ENCODE measurements at regions not wholly inside any gene's neighbourhood (a gene's known extent, or its start where the extent isn't known, plus 50 kb on each side); places are given as distances from the start of the nearest gene placed in this dataset.

- H2AFZ ChIP-seq (ENCODE audit: low read depth, low read length): no peak overlapping the region
Measured at GRCh38 chr4:137994853-137995252, 247.3 kb downstream of the SLC7A11 start.

GRCh38 chr4:137993232-137993631 lies 248.9 kb downstream of the SLC7A11 start:
- Histone ChIP-seq H3K36me3 (ENCODE audit: control insufficient read depth in 2 of 2, extremely low read depth in 1 of 2, insufficient read depth in 2 of 2, low read length in 2 of 2) (no peaks in the 10 kb centered on the region), H3K9me1 (replicated peaks; ENCODE audit: control insufficient read depth, extremely low read depth, insufficient read depth, low read length) (no peaks in the 10 kb centered on the region), H2AFZ (ENCODE audit: low read depth, low read length) (no peak overlapping the region), H3K4me1 (ENCODE audit: control insufficient read depth, extremely low read depth, insufficient read depth, low read length) (no peaks in the 10 kb centered on the region), H3K27ac (ENCODE audit: insufficient read depth, low read depth, low read length) (no peak overlapping the region), H3K27me3 (ENCODE audit: control insufficient read depth in 2 of 2, insufficient read depth in 2 of 2, low read length in 2 of 2) (no peaks in the 10 kb centered on the region), H3K79me2 (ENCODE audit: control insufficient read depth, insufficient read depth, low read length) (no peaks in the 10 kb centered on the region), H3K4me3 (replicated peaks in 1 of 3; ENCODE audit: insufficient read depth in 1 of 3, low read depth in 1 of 3, low read length in 3 of 3) (no peak overlapping the region), H3K9me3 (replicated peaks; ENCODE audit: control insufficient read depth, insufficient read depth, low read length) (no peaks in the 10 kb centered on the region), H3K9ac (replicated peaks; ENCODE audit: extremely low read depth, insufficient read depth, low read length) (no peak overlapping the region), H4K20me1 (replicated peaks; ENCODE audit: control insufficient read depth, extremely low read depth, insufficient read depth, low read length) (no peaks in the 10 kb centered on the region), H3K4me2 (ENCODE audit: insufficient read depth, low read length) (no peak overlapping the region)
- intact Hi-C loops (cut with micrococcal nuclease) (no loop called here), dilution Hi-C loops (cut with MboI; ENCODE audit: extremely low pct_ligation_motif_present, low sequenced_read_pairs) (no loop called here)
- POLR2A ChIA-PET: no interaction called here
- TF ChIP-seq, protein P1, sequence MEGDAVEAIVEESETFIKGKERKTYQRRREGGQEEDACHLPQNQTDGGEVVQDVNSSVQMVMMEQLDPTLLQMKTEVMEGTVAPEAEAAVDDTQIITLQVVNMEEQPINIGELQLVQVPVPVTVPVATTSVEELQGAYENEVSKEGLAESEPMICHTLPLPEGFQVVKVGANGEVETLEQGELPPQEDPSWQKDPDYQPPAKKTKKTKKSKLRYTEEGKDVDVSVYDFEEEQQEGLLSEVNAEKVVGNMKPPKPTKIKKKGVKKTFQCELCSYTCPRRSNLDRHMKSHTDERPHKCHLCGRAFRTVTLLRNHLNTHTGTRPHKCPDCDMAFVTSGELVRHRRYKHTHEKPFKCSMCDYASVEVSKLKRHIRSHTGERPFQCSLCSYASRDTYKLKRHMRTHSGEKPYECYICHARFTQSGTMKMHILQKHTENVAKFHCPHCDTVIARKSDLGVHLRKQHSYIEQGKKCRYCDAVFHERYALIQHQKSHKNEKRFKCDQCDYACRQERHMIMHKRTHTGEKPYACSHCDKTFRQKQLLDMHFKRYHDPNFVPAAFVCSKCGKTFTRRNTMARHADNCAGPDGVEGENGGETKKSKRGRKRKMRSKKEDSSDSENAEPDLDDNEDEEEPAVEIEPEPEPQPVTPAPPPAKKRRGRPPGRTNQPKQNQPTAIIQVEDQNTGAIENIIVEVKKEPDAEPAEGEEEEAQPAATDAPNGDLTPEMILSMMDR (IDR thresholded peaks at IDR 0.05; ENCODE audit: extremely low read depth in 1 of 2, insufficient read depth in 1 of 2, low read depth in 1 of 2, low read length in 2 of 2): no peak
- no peak for TF ChIP-seq JUN (IDR thresholded peaks at IDR 0.05; ENCODE audit: borderline replicate concordance, insufficient read depth, insufficient read length, low read depth)
- TF ChIP-seq, protein P2, sequence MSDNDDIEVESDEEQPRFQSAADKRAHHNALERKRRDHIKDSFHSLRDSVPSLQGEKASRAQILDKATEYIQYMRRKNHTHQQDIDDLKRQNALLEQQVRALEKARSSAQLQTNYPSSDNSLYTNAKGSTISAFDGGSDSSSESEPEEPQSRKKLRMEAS (IDR thresholded peaks at IDR 0.05; ENCODE audit: insufficient read depth, insufficient read length): no peak
- no peak for TF ChIP-seq POLR2AphosphoS5 (IDR thresholded peaks at IDR 0.05; ENCODE audit: insufficient read depth, low read depth, low read length)
- no peak for TF ChIP-seq EZH2 (IDR thresholded peaks at IDR 0.05; ENCODE audit: borderline replicate concordance, low read depth, low read length, severe bottlenecking)
- no peak for TF ChIP-seq POLR2A (IDR thresholded peaks at IDR 0.05; ENCODE audit: low read depth, low read length)
- TF ChIP-seq FOS (IDR thresholded peaks at IDR 0.05; ENCODE audit: borderline replicate concordance, insufficient read depth, low read length): no peak
- TF ChIP-seq GATA2 (IDR thresholded peaks at IDR 0.05; ENCODE audit: insufficient read depth, insufficient read length, low read depth, low read length): no peak
- no peak for TF ChIP-seq MYC (IDR thresholded peaks at IDR 0.05; ENCODE audit: low read depth, low read length)
- DNase-seq (ENCODE audit: low read depth, low spot score): no peak
- CTCF ChIA-PET: no interaction called here
- no TSS peak for BruUV-seq (replicated peaks)
- no peak for FAIRE-seq

More at GRCh38 chr4:137994853-137995252, 247.3 kb downstream of the SLC7A11 start:
- no peak overlapping the region for H3K9ac ChIP-seq (replicated peaks; ENCODE audit: extremely low read depth, insufficient read depth, low read length)
- intact Hi-C loops (cut with micrococcal nuclease) (no loop called here), dilution Hi-C loops (cut with MboI; ENCODE audit: extremely low pct_ligation_motif_present, low sequenced_read_pairs) (no loop called here)
- no peak for TF ChIP-seq FOS (IDR thresholded peaks at IDR 0.05; ENCODE audit: borderline replicate concordance, insufficient read depth, low read length)
- no peak for TF ChIP-seq JUN (IDR thresholded peaks at IDR 0.05; ENCODE audit: borderline replicate concordance, insufficient read depth, insufficient read length, low read depth)
- TF ChIP-seq, protein P2 (IDR thresholded peaks at IDR 0.05; ENCODE audit: insufficient read depth, insufficient read length): no peak
- no peak for TF ChIP-seq POLR2AphosphoS5 (IDR thresholded peaks at IDR 0.05; ENCODE audit: insufficient read depth, low read depth, low read length)
- no peak for TF ChIP-seq MYC (IDR thresholded peaks at IDR 0.05; ENCODE audit: low read depth, low read length)
- TF ChIP-seq POLR2A (IDR thresholded peaks at IDR 0.05; ENCODE audit: low read depth, low read length): no peak
- TF ChIP-seq GATA2 (IDR thresholded peaks at IDR 0.05; ENCODE audit: insufficient read depth, insufficient read length, low read depth, low read length): no peak
- H3K36me3 ChIP-seq (ENCODE audit: control insufficient read depth in 2 of 2, extremely low read depth in 1 of 2, insufficient read depth in 2 of 2, low read length in 2 of 2): no peaks in the 10 kb centered on the region
- no peak overlapping the region for H3K4me3 ChIP-seq (replicated peaks in 1 of 3; ENCODE audit: insufficient read depth in 1 of 3, low read depth in 1 of 3, low read length in 3 of 3)
- H3K27me3 ChIP-seq (ENCODE audit: control insufficient read depth in 2 of 2, insufficient read depth in 2 of 2, low read length in 2 of 2): no peaks in the 10 kb centered on the region
- no peak overlapping the region for H3K4me2 ChIP-seq (ENCODE audit: insufficient read depth, low read length)
- DNase-seq (ENCODE audit: low read depth, low spot score): no peak
- no TSS peak for BruUV-seq (replicated peaks)
- FAIRE-seq: no peak
- H3K9me1 ChIP-seq (replicated peaks; ENCODE audit: control insufficient read depth, extremely low read depth, insufficient read depth, low read length): no peaks in the 10 kb centered on the region
- POLR2A ChIA-PET: no interaction called here
- H3K9me3 ChIP-seq (replicated peaks; ENCODE audit: control insufficient read depth, insufficient read depth, low read length): no peaks in the 10 kb centered on the region
- H3K4me1 ChIP-seq (ENCODE audit: control insufficient read depth, extremely low read depth, insufficient read depth, low read length): no peaks in the 10 kb centered on the region
- no peak overlapping the region for H3K27ac ChIP-seq (ENCODE audit: insufficient read depth, low read depth, low read length)
- H4K20me1 ChIP-seq (replicated peaks; ENCODE audit: control insufficient read depth, extremely low read depth, insufficient read depth, low read length): no peaks in the 10 kb centered on the region
- CTCF ChIA-PET: interaction anchor here (1.2 kb wide), 1 partner anchor 14 kb away, joined by 3 read pairs; no protein-coding TSS in a partner anchor
- H3K79me2 ChIP-seq (ENCODE audit: control insufficient read depth, insufficient read depth, low read length): no peaks in the 10 kb centered on the region

Data from endothelial cell of umbilical vein (primary cell).